KBM-7 (cell line): ENCODE measurements at regions not wholly inside any gene's neighbourhood (a gene's known extent, or its start where the extent isn't known, plus 50 kb on each side); places are given as distances from the start of the nearest gene placed in this dataset.

Experiments
- DNase-seq: peaks from one replicate; pipeline ENCODE4 v3.0.0-alpha.2; 2015
- in situ Hi-C: fragments of 300-500 bp; cut with MboI; formaldehyde crosslinking; loops from 2 replicates; pipeline ENCODE4 v1.14.3; 2020; ENCODE audit warnings: low sequenced_read_pairs, low pct_unique_long_range_greater_than_20kb, mixed read lengths

GRCh38 chr10:29962166-29962850 is 97.1 kb downstream of the JCAD start:
- DNase-seq: no peak
- in situ Hi-C loops: no loop called here

GRCh38 chr10:29961351-29961750 is 98.0 kb downstream of the JCAD start:
- in situ Hi-C loops: no loop called here
- no peak for DNase-seq

- DNase-seq: no peak
- in situ Hi-C loops: no loop called here
These were observed 99.1 kb downstream of the JCAD start for GRCh38 chr10:29960261-29960660.

- in situ Hi-C loops: no loop called here
- DNase-seq: no peak
These were observed 99.8 kb downstream of the JCAD start for GRCh38 chr10:29959586-29959985.

- in situ Hi-C loops: no loop called here
- no peak for DNase-seq
These were observed 100.9 kb downstream of the JCAD start for GRCh38 chr10:29958440-29958839.

GRCh38 chr10:29957907-29958331 is 101.5 kb downstream of the JCAD start:
- in situ Hi-C loops: no loop called here
- DNase-seq: no peak

GRCh38 chr10:29957236-29957635 is 102.2 kb downstream of the JCAD start:
- no peak for DNase-seq
- in situ Hi-C loops: no loop called here

- in situ Hi-C loops: no loop called here
These were observed 103.0 kb downstream of the JCAD start for GRCh38 chr10:29956335-29956924.

GRCh38 chr10:29955329-29955935 is 104.0 kb downstream of the JCAD start:
- DNase-seq: no peak
- in situ Hi-C loops: no loop called here

More at GRCh38 chr10:29956335-29956924, 103.0 kb downstream of the JCAD start:
- no peak for DNase-seq

- in situ Hi-C loops: no loop called here
- no peak for DNase-seq
These were observed 107.9 kb downstream of the JCAD start for GRCh38 chr10:29951441-29951931.

GRCh38 chr10:29950391-29950790 is 109.0 kb downstream of the JCAD start:
- DNase-seq: no peak
- in situ Hi-C loops: no loop called here

- DNase-seq: peak; percentile 27
- in situ Hi-C loops: no loop called here
These were observed 109.9 kb downstream of the JCAD start for GRCh38 chr10:29949411-29950011.

- in situ Hi-C loops: no loop called here
- no peak for DNase-seq
These were observed 110.5 kb downstream of the JCAD start for GRCh38 chr10:29948881-29949355.

GRCh38 chr10:29947701-29948060 is 111.7 kb downstream of the JCAD start:
- in situ Hi-C loops: no loop called here
- DNase-seq: no peak

- DNase-seq: no peak
- in situ Hi-C loops: no loop called here
These were observed 112.3 kb downstream of the JCAD start for GRCh38 chr10:29946953-29947700.

GRCh38 chr10:29946614-29946952 is 112.8 kb downstream of the JCAD start:
- in situ Hi-C loops: no loop called here
- no peak for DNase-seq

GRCh38 chr10:29941476-29941875 is 117.9 kb downstream of the JCAD start:
- DNase-seq: no peak
- in situ Hi-C loops: no loop called here

- in situ Hi-C loops: no loop called here
- DNase-seq: no peak
These were observed 126.4 kb downstream of the JCAD start for GRCh38 chr10:29932991-29933390.

- no peak for DNase-seq
- in situ Hi-C loops: no loop called here
These were observed 127.6 kb downstream of the JCAD start for GRCh38 chr10:29931833-29932232.
